K562 (cell line): ENCODE measurements at regions not wholly inside any gene's neighbourhood (a gene's known extent, or its start where the extent isn't known, plus 50 kb on each side); places are given as distances from the start of the nearest gene placed in this dataset.

Experiments used
- ATAC-seq: fragments of 200-7000 bp; cut with Tn5 transposase; 3 replicates; pipeline ENCODE4 v1.9.1; 2020; ENCODE audit warnings: moderate library complexity
- BruUV-seq: library from RNA; stranded (reverse); fragments of 400-500 nt; replicated peaks from 2 replicates; lab custom pipeline; 2021; lab: Mats Ljungman, UMichigan
- CTCF ChIA-PET: fragments of 300-600 bp; formaldehyde crosslinking; extraction: SDS; loops from one replicate; lab custom pipeline; 2021; ENCODE audit warnings: low intra/inter-chr PET ratio; lab: Yijun Ruan, JAX
- POLR2A ChIA-PET: fragments of 300-600, 350-650 bp; sonication (Branson Sonifier 250); formaldehyde crosslinking; extraction: SDS; loops from one replicate; lab custom pipeline; 2021; ENCODE audit warnings: antibody characterized with exemption, inconsistent platforms; lab: Yijun Ruan, JAX
- DNase-seq, 4 experiments: peaks; one replicate each; pipeline versions ENCODE4 v3.0.0 to v3.0.0-alpha.2; 2011 to 2018; ENCODE audit warnings: low spot score in 3 of 4, mixed read lengths in 3 of 4; ENCODE audit errors: extremely low read depth in 1 of 4
- FAIRE-seq: peaks from 2 replicates; lab custom pipeline; 2011; peaks lifted over from hg19 to GRCh38; lab: Jason Lieb, UNC
- H2AFZ ChIP-seq: 2 replicates; pipeline ENCODE4 v1.6.0; 2011; ENCODE audit warnings: low read depth, low read length, control low read depth, inconsistent platforms
- H3K27ac ChIP-seq: fragments of 200-600 bp; 3 replicates; pipeline ENCODE4 v1.8.0; 2011; ENCODE audit warnings: low read depth, mild to moderate bottlenecking, control low read depth, inconsistent platforms, low read length, moderate library complexity, mixed read lengths; ENCODE audit errors: extremely low read depth
- H3K27me3 ChIP-seq, 2 experiments: fragments of 300-600 bp in 1 of 2; 2 replicates in 1 of 2; 3 replicates in 1 of 2; pipeline versions ENCODE4 v1.6.0 to v1.8.0; 2011; ENCODE audit warnings: inconsistent platforms in 2 of 2, low read length in 2 of 2, mild to moderate bottlenecking in 1 of 2, mixed read lengths in 1 of 2, moderate library complexity in 1 of 2; ENCODE audit not compliant: control insufficient read depth in 2 of 2, insufficient read depth in 2 of 2
- H3K36me3 ChIP-seq: fragments of 300-600 bp; 3 replicates; pipeline ENCODE4 v1.8.0; 2011; ENCODE audit warnings: mild to moderate bottlenecking, low read length, inconsistent platforms; ENCODE audit not compliant: control insufficient read depth, insufficient read depth
- H3K4me1 ChIP-seq, 2 experiments: fragments of 200-600 bp in 1 of 2; replicated peaks in 1 of 2; 2 replicates in 1 of 2; 3 replicates in 1 of 2; pipeline versions ENCODE4 v1.5.1 to v1.8.0; 2011; ENCODE audit warnings: inconsistent platforms in 2 of 2, low read length in 2 of 2, mild to moderate bottlenecking in 1 of 2, mixed read lengths in 1 of 2, moderate library complexity in 1 of 2; ENCODE audit not compliant: control insufficient read depth in 2 of 2, insufficient read depth in 2 of 2
- H3K4me2 ChIP-seq: 2 replicates; pipeline ENCODE4 v1.6.1; 2011; ENCODE audit warnings: low read length, control low read depth, inconsistent platforms, mixed read lengths; ENCODE audit not compliant: insufficient read depth
- H3K4me3 ChIP-seq: fragments of 200-600 bp; sonication (generic), shearing (Covaris generic); 2 replicates; pipeline ENCODE4 v1.5.1; 2016; ENCODE audit warnings: control low read depth, inconsistent platforms
- H3K79me2 ChIP-seq: fragments of 200-600 bp; 3 replicates; pipeline ENCODE4 v1.8.0; 2011; ENCODE audit warnings: low read length, inconsistent platforms; ENCODE audit not compliant: control insufficient read depth, insufficient read depth
- H3K9ac ChIP-seq, 2 experiments: 2 replicates each; pipeline versions ENCODE4 v1.6.0 to v1.6.1; 2011; ENCODE audit warnings: low read depth in 2 of 2, low read length in 2 of 2, control low read depth in 1 of 2, inconsistent platforms in 1 of 2, mild to moderate bottlenecking in 1 of 2, mixed read lengths in 1 of 2; ENCODE audit not compliant: insufficient read depth in 1 of 2
- H3K9me1 ChIP-seq: one replicate; pipeline ENCODE4 v1.6.0; 2011; ENCODE audit warnings: inconsistent platforms, mild to moderate bottlenecking, low read length, moderate library complexity; ENCODE audit not compliant: control insufficient read depth, insufficient read depth
- H3K9me3 ChIP-seq: replicated peaks from 2 replicates; pipeline ENCODE4 v1.5.1; 2011; ENCODE audit warnings: low read depth, low read length, inconsistent platforms; ENCODE audit not compliant: control insufficient read depth, insufficient read depth
- H4K20me1 ChIP-seq: replicated peaks from 2 replicates; pipeline ENCODE4 v1.6.1; 2011; ENCODE audit warnings: low read length, inconsistent platforms, mixed read lengths; ENCODE audit not compliant: control insufficient read depth, insufficient read depth
- ARID3A ChIP-seq: IDR thresholded peaks from 2 replicates; pipeline ENCODE4 v1.6.1; 2012; ENCODE audit warnings: low read depth, low read length, improper control_type of control experiment, borderline replicate concordance
- BRD9 ChIP-seq: fragments of 450-650 bp; IDR thresholded peaks from 2 replicates; pipeline ENCODE4 v1.6.1; 2018; ENCODE audit warnings: low read depth; ENCODE audit not compliant: partially characterized antibody
- CEBPB ChIP-seq: fragments of 450-650 bp; IDR thresholded peaks from 2 replicates; pipeline ENCODE4 v1.6.1; 2016; ENCODE audit warnings: missing genetic modification characterization, missing compliant biosample characterization
- KLF16 ChIP-seq: IDR thresholded peaks from 2 replicates; pipeline ENCODE4 v1.6.1; 2016; ENCODE audit warnings: antibody characterized with exemption
- NCOR1 ChIP-seq: fragments of 450-650 bp; IDR thresholded peaks from 2 replicates; pipeline ENCODE4 v1.6.1; 2016; ENCODE audit warnings: mild to moderate bottlenecking, moderate library complexity
- NELFE ChIP-seq: IDR thresholded peaks from 2 replicates; pipeline ENCODE4 v1.6.1; 2011; ENCODE audit warnings: mild to moderate bottlenecking; ENCODE audit not compliant: insufficient read depth, insufficient read length
- PHB ChIP-seq: fragments of 250-450 bp; sonication (Bioruptor Pico); IDR thresholded peaks from 2 replicates; pipeline ENCODE4 v1.5.0; 2021
- RAD21 ChIP-seq, 2 experiments: fragments of 250-450 bp in 1 of 2; fragments of 450-650 bp in 1 of 2; sonication (Bioruptor Pico) in 1 of 2; formaldehyde crosslinking in 1 of 2; IDR thresholded peaks in 1 of 2; conservative IDR thresholded peaks in 1 of 2; 2 replicates each; pipeline versions ENCODE4 v1.4.0 to v1.8.0; 2020 to 2022; ENCODE audit warnings: mild to moderate bottlenecking in 2 of 2, moderate library complexity in 1 of 2
- SMC3 ChIP-seq: conservative IDR thresholded peaks from 2 replicates; pipeline ENCODE4 v1.6.1; 2011; ENCODE audit warnings: low read depth, low read length, improper control_type of control experiment; ENCODE audit not compliant: insufficient read depth
- STAT5B ChIP-seq: fragments of 250-450 bp; sonication (Bioruptor Pico); IDR thresholded peaks from 2 replicates; pipeline ENCODE4 v1.8.0; 2021; ENCODE audit warnings: mild to moderate bottlenecking, inconsistent platforms
- XRCC5 ChIP-seq: fragments of 200-400 bp; formaldehyde crosslinking; IDR thresholded peaks from 2 replicates; pipeline ENCODE4 v1.6.1; 2017; ENCODE audit warnings: low read depth, mild to moderate bottlenecking, low read length
- ZNF184 ChIP-seq: sonication (generic); formaldehyde crosslinking; IDR thresholded peaks from 2 replicates; pipeline ENCODE4 v1.5.0; 2020; ENCODE audit warnings: missing genetic modification reagents
- ZNF384 ChIP-seq: IDR thresholded peaks from 2 replicates; pipeline ENCODE4 v1.6.1; 2012; ENCODE audit warnings: low read depth, low read length, improper control_type of control experiment
- ZNF766 ChIP-seq: fragments of 200-800 bp; sonication (Bioruptor generic); conservative IDR thresholded peaks from 2 replicates; pipeline ENCODE4 v1.6.1; 2016; ENCODE audit warnings: missing genetic modification characterization, missing compliant biosample characterization
- WGBS: fragments of 100-300 bp; shearing (Covaris generic); methylation state at CpG from one replicate; pipeline ENCODE4 v1.1.6; 2016; ENCODE audit warnings: low coverage, mixed read lengths; ENCODE audit not compliant: insufficient coverage; ENCODE audit errors: missing lambda C conversion rate; 5-methylcytosine and 5-hydroxymethylcytosine counted together
- in situ Hi-C: fragments of 300-500 bp; cut with MboI; formaldehyde crosslinking; loops from 4 replicates; pipeline ENCODE4 v1.15.0; 2018; ENCODE audit warnings: inconsistent platforms, mixed read lengths
- intact Hi-C: fragments of 100-400 bp; cut with micrococcal nuclease; formaldehyde crosslinking; loops from 2 replicates; pipeline ENCODE4 v1.14.2; 2022

GRCh38 chr5:10145923-10146401 lies 103.7 kb downstream of the ATPSCKMT start (continued):
- TF ChIP-seq RAD21 (CRISPR knock-in tag; conservative IDR thresholded peaks at IDR 0.05 in 1 of 2, IDR thresholded peaks at IDR 0.05 in 1 of 2) (peak in 1 of 2 experiments; percentile 69; a peak in 2 of 4 replicates), CEBPB (tag) (peak; percentile 86), SMC3 (peak; percentile 30; the same call in 1 of the 2 replicates)

- ATAC-seq, result no peak
- intact Hi-C loops, result no loop called here
- ChIA-PET CTCF (no interaction called here), POLR2A (interaction anchor here (0.6 kb wide), 1 partner anchor 25 kb away, joined by 3 read pairs; no protein-coding TSS in a partner anchor)
- in situ Hi-C loops, result no loop called here
- WGBS, result 0% methylated on average over 3 of the region's 3 CpGs
- no peaks in the 10 kb centered on the region for H3K9me1 ChIP-seq
- peaks cover 6 to 23% of the 10 kb centered on the region in 2 experiments; a peak in 4 of 5 replicates for H3K27me3 ChIP-seq
- H3K4me1 ChIP-seq, result no peaks in the 10 kb centered on the region
- no peaks in the 10 kb centered on the region; the same call in 1 of the 2 replicates for H4K20me1 ChIP-seq
- no peaks in the 10 kb centered on the region for H3K36me3 ChIP-seq
- FAIRE-seq, result no peak
- H3K9ac ChIP-seq, result no peak overlapping the region
- no peak for DNase-seq
- H3K4me2 ChIP-seq, result no peak overlapping the region
- no peak overlapping the region for H3K27ac ChIP-seq
- no TSS peak for BruUV-seq
- no peaks in the 10 kb centered on the region for H3K9me3 ChIP-seq
- H3K4me3 ChIP-seq, result no peak overlapping the region
- no peak overlapping the region for H2AFZ ChIP-seq
- TF ChIP-seq KLF16 (no peak), ZNF766 (no peak), ARID3A (no peak), XRCC5 (no peak), NELFE (no peak), ZNF384 (no peak), NCOR1 (no peak), STAT5B (CRISPR knock-in tag) (no peak), BRD9 (no peak), PHB (no peak), ZNF184 (CRISPR knock-in tag) (no peak)
- no peaks in the 10 kb centered on the region for H3K79me2 ChIP-seq
Observed at GRCh38 chr5:10144040-10144439, 105.6 kb downstream of the ATPSCKMT start.
